Right hindlimb (tissue), 1 donor: ENCODE measurements at regions not wholly inside any gene's neighbourhood (a gene's known extent, or its start where the extent isn't known, plus 50 kb on each side); places are given as distances from the start of the nearest gene placed in this dataset.

Experiments
- DNase-seq: peaks from one replicate; pipeline ENCODE4 v3.0.0-alpha.2; 2018

GRCh38 chr7:45456747-45457524 lies 117.2 kb upstream of the ADCY1 start:
- DNase-seq = no peak

- no peak for DNase-seq
Observed at GRCh38 chr7:45457591-45457990, 116.6 kb upstream of the ADCY1 start.

GRCh38 chr7:45459476-45459875 lies 114.7 kb upstream of the ADCY1 start:
- DNase-seq = no peak

- DNase-seq = no peak
Observed at GRCh38 chr7:45460379-45460778, 113.8 kb upstream of the ADCY1 start.

- DNase-seq = no peak
Observed at GRCh38 chr7:45461026-45461425, 113.1 kb upstream of the ADCY1 start.

- DNase-seq = no peak
Observed at GRCh38 chr7:45469103-45469502, 105.1 kb upstream of the ADCY1 start.

GRCh38 chr7:45470031-45470430 lies 104.1 kb upstream of the ADCY1 start:
- DNase-seq = no peak

GRCh38 chr7:45479781-45480180 lies 94.4 kb upstream of the ADCY1 start:
- no peak for DNase-seq

GRCh38 chr7:45482451-45482850 lies 91.7 kb upstream of the ADCY1 start:
- no peak for DNase-seq

GRCh38 chr7:45484094-45484493 lies 90.1 kb upstream of the ADCY1 start:
- DNase-seq = no peak

- no peak for DNase-seq
Observed at GRCh38 chr7:45486575-45486974, 87.6 kb upstream of the ADCY1 start.

GRCh38 chr7:45494885-45495284 lies 79.3 kb upstream of the ADCY1 start:
- DNase-seq = no peak

- DNase-seq = no peak
Observed at GRCh38 chr7:45495618-45496017, 78.5 kb upstream of the ADCY1 start.

GRCh38 chr7:45500257-45500656 lies 73.9 kb upstream of the ADCY1 start:
- no peak for DNase-seq

GRCh38 chr7:45501791-45502190 lies 72.4 kb upstream of the ADCY1 start:
- DNase-seq = no peak

GRCh38 chr7:45506059-45506458 lies 68.1 kb upstream of the ADCY1 start:
- DNase-seq = no peak

- DNase-seq = no peak
Observed at GRCh38 chr7:45509222-45509621, 64.9 kb upstream of the ADCY1 start.

- DNase-seq = no peak
Observed at GRCh38 chr7:45511721-45512597, 62.2 kb upstream of the ADCY1 start.

- DNase-seq = no peak
Observed at GRCh38 chr7:45514944-45515343, 59.2 kb upstream of the ADCY1 start.

GRCh38 chr7:45515346-45515745 lies 58.8 kb upstream of the ADCY1 start:
- DNase-seq = no peak
